Uterus (tissue), 3 donors: ENCODE measurements at regions not wholly inside any gene's neighbourhood (a gene's known extent, or its start where the extent isn't known, plus 50 kb on each side); places are given as distances from the start of the nearest gene placed in this dataset.

Experiments used
- DNase-seq, 2 donors: peaks; one replicate each; pipeline ENCODE4 v3.0.0-alpha.2; 2019 to 2020
- H3K27ac ChIP-seq, 2 donors: fragments of 200-600 bp; sonication (generic); 1 replicate in 1 of 2; 2 replicates in 1 of 2; pipeline ENCODE4 v1.5.1; 2016 to 2018
- H3K27me3 ChIP-seq, 2 donors: fragments of 200-600 bp; sonication (generic); one replicate each; pipeline ENCODE4 v1.5.1; 2018 to 2019; ENCODE audit warnings: control low read depth in 1 of 2
- H3K36me3 ChIP-seq, 2 donors: fragments of 200-600 bp; sonication (generic); one replicate each; pipeline ENCODE4 v1.5.1; 2019; ENCODE audit warnings: control low read depth in 1 of 2
- H3K4me1 ChIP-seq, 2 donors: fragments of 200-600 bp; sonication (generic); one replicate each; pipeline ENCODE4 v1.5.1; 2018 to 2019; ENCODE audit warnings: control low read depth in 1 of 2
- H3K4me3 ChIP-seq, 2 donors: fragments of 200-600 bp; sonication (generic); 1 replicate in 1 of 2; 2 replicates in 1 of 2; pipeline ENCODE4 v1.5.1; 2018 to 2019; ENCODE audit warnings: mild to moderate bottlenecking in 1 of 2
- H3K9me3 ChIP-seq, 2 donors: fragments of 200-600 bp; sonication (generic); one replicate each; pipeline ENCODE4 v1.5.1; 2019; ENCODE audit warnings: control low read depth in 1 of 2
- POLR2A ChIP-seq, 2 donors: fragments of 450-650 bp; IDR thresholded peaks; one replicate each; pipeline ENCODE4 v1.6.1; 2016; ENCODE audit warnings: antibody characterized with exemption in 2 of 2, mild to moderate bottlenecking in 1 of 2, moderate library complexity in 1 of 2
- intact Hi-C: fragments of 100-400 bp; cut with DNase I; formaldehyde crosslinking; loops from one replicate; pipeline ENCODE4 v1.15.1; 2023; ENCODE audit warnings: low total_unique reads
- TF ChIP-seq, protein P1 (sequence below), 4 experiments: fragments of 200-600 bp in 2 of 4; fragments of 450-650 bp in 2 of 4; sonication (generic) in 2 of 4; IDR thresholded peaks; one replicate each; pipeline ENCODE4 v1.5.1; 2016 to 2019; ENCODE audit warnings: antibody characterized with exemption in 4 of 4, mild to moderate bottlenecking in 2 of 4, moderate library complexity in 1 of 4
- donor health status: DM: yes; HTN: yes; CAD: no.

GRCh38 chrX:71000139-71000538 is 68.0 kb downstream of the SNX12 start:
- no peak for DNase-seq
- H3K27me3 ChIP-seq: no peaks in the 10 kb centered on the region
- H3K9me3 ChIP-seq: no peaks in the 10 kb centered on the region
- H3K27ac ChIP-seq: no peak overlapping the region
- H3K4me1 ChIP-seq: no peaks in the 10 kb centered on the region
- H3K36me3 ChIP-seq: no peaks in the 10 kb centered on the region
- no peak overlapping the region for H3K4me3 ChIP-seq
- intact Hi-C loops: no loop called here
- no peak for TF ChIP-seq POLR2A (IDR thresholded peaks at IDR 0.05)
- TF ChIP-seq, protein P1, sequence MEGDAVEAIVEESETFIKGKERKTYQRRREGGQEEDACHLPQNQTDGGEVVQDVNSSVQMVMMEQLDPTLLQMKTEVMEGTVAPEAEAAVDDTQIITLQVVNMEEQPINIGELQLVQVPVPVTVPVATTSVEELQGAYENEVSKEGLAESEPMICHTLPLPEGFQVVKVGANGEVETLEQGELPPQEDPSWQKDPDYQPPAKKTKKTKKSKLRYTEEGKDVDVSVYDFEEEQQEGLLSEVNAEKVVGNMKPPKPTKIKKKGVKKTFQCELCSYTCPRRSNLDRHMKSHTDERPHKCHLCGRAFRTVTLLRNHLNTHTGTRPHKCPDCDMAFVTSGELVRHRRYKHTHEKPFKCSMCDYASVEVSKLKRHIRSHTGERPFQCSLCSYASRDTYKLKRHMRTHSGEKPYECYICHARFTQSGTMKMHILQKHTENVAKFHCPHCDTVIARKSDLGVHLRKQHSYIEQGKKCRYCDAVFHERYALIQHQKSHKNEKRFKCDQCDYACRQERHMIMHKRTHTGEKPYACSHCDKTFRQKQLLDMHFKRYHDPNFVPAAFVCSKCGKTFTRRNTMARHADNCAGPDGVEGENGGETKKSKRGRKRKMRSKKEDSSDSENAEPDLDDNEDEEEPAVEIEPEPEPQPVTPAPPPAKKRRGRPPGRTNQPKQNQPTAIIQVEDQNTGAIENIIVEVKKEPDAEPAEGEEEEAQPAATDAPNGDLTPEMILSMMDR (IDR thresholded peaks at IDR 0.05): no peak

- no peaks in the 10 kb centered on the region for H3K4me1 ChIP-seq
- H3K9me3 ChIP-seq: no peaks in the 10 kb centered on the region
- peak in 1 of 2 donors; percentile 26 for DNase-seq
- H3K36me3 ChIP-seq: no peaks in the 10 kb centered on the region
- intact Hi-C loops: no loop called here
- H3K27me3 ChIP-seq: no peaks in the 10 kb centered on the region
- no peak overlapping the region for H3K4me3 ChIP-seq
- H3K27ac ChIP-seq: no peak overlapping the region
- TF ChIP-seq POLR2A (IDR thresholded peaks at IDR 0.05): no peak
- TF ChIP-seq, protein P1 (IDR thresholded peaks at IDR 0.05): peak in 2 of 4 experiments; percentile 9 to 37
These were observed 67.6 kb upstream of the SLC7A3 start for GRCh38 chrX:70998411-70999027.

- Histone ChIP-seq H3K27ac (no peak overlapping the region), H3K36me3 (no peaks in the 10 kb centered on the region), H3K9me3 (peaks cover 0 to 6% of the 10 kb centered on the region in 2 donors), H3K4me3 (no peak overlapping the region), H3K27me3 (no peaks in the 10 kb centered on the region), H3K4me1 (no peaks in the 10 kb centered on the region)
- intact Hi-C loops: no loop called here
- no peak for DNase-seq
- TF ChIP-seq POLR2A (IDR thresholded peaks at IDR 0.05): no peak
- TF ChIP-seq, protein P1 (IDR thresholded peaks at IDR 0.05): no peak
These were observed 64.4 kb upstream of the SLC7A3 start for GRCh38 chrX:70995338-70995737.

GRCh38 chrX:70988425-70988824 is 57.5 kb upstream of the SLC7A3 start:
- TF ChIP-seq, protein P1 (IDR thresholded peaks at IDR 0.05): no peak
- no peak for TF ChIP-seq POLR2A (IDR thresholded peaks at IDR 0.05)
- H3K36me3 ChIP-seq: no peaks in the 10 kb centered on the region
- no peak overlapping the region for H3K4me3 ChIP-seq
- H3K9me3 ChIP-seq: peaks cover 0 to 6% of the 10 kb centered on the region in 2 donors
- DNase-seq: no peak
- no peak overlapping the region for H3K27ac ChIP-seq
- no peaks in the 10 kb centered on the region for H3K27me3 ChIP-seq
- intact Hi-C loops: no loop called here
- no peaks in the 10 kb centered on the region for H3K4me1 ChIP-seq
